ENCODE measurements at regions not wholly inside any gene's neighbourhood (a gene's known extent, or its start where the extent isn't known, plus 50 kb on each side); places are given as distances from the start of the nearest gene placed in this dataset.

DNA sequence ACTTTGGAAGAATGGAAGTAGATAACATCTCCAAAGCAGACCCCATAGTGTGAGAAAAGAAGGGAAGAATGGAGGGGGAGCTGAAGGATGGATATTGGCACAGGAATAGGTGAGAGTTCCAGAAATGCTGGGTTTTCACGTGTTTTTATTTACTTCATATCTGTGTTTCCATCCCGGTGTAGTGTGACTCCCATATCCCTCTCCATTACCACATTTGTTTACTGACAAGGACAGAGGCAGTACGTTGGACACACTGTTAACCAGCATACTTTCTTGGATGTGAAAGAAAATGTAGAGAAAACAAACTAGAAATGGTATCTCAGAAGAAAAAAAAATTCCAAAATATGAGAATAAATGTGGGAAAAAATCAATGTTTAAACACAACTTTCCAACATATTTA, 124.4 kb upstream of the PFKP start:
- no peaks in the 10 kb centered on the region for H3K4me1 ChIP-seq (ENCODE audit: insufficient read depth, low read length)
- no peak overlapping the region for H3K27ac ChIP-seq (ENCODE audit: low read depth, low read length)
- no peak overlapping the region for H3K4me2 ChIP-seq (ENCODE audit: insufficient read depth, low read length)
- no peak for TF ChIP-seq CTCF (IDR thresholded peaks at IDR 0.05; ENCODE audit: extremely low read depth, low read depth, low read length)
- no peaks in the 10 kb centered on the region for H3K9me3 ChIP-seq (ENCODE audit: low read depth, low read length)
- H2AFZ ChIP-seq (ENCODE audit: low read length): no peak overlapping the region
- no peaks in the 10 kb centered on the region for H3K36me3 ChIP-seq (ENCODE audit: insufficient read depth, low read length)
- no peak overlapping the region for H3K4me3 ChIP-seq (ENCODE audit: insufficient read depth, low read length)
- peaks cover 16% of the 10 kb centered on the region for H3K27me3 ChIP-seq (ENCODE audit: insufficient read depth, low read length)
- H4K20me1 ChIP-seq (ENCODE audit: insufficient read depth, low read length): no peaks in the 10 kb centered on the region
- no peak for DNase-seq (ENCODE audit: insufficient read length, low spot score, missing footprints)
- H3K79me2 ChIP-seq (ENCODE audit: insufficient read depth, low read length): no peaks in the 10 kb centered on the region

DNA sequence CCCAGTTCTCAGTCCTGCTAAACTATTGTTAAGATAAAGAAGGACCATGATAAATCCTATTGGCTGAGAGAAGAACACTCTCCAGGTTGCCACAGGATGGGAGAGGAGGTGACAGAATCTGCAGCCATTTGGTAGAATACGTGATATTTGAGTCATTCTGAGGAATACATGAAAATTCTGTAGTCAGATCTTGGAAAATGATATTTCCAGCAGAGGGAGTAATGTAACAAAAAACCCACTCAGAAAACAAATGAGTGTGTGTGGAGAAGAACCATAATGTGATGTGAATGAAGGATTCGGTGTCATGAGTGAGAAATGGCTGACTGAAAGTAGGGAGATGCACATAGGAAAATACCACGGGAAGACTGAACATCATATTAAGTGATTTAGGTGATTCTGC, 128.5 kb upstream of the PFKP start:
- Histone ChIP-seq H3K36me3 (ENCODE audit: insufficient read depth, low read length) (no peaks in the 10 kb centered on the region), H3K4me1 (ENCODE audit: insufficient read depth, low read length) (no peaks in the 10 kb centered on the region), H3K27me3 (ENCODE audit: insufficient read depth, low read length) (peaks cover 37% of the 10 kb centered on the region), H2AFZ (ENCODE audit: low read length) (no peak overlapping the region), H3K4me3 (ENCODE audit: insufficient read depth, low read length) (no peak overlapping the region), H3K4me2 (ENCODE audit: insufficient read depth, low read length) (no peak overlapping the region), H4K20me1 (ENCODE audit: insufficient read depth, low read length) (no peaks in the 10 kb centered on the region), H3K9me3 (ENCODE audit: low read depth, low read length) (no peaks in the 10 kb centered on the region), H3K79me2 (ENCODE audit: insufficient read depth, low read length) (no peaks in the 10 kb centered on the region), H3K27ac (ENCODE audit: low read depth, low read length) (no peak overlapping the region)
- peak; percentile 78 for DNase-seq (ENCODE audit: insufficient read length, low spot score, missing footprints)
- TF ChIP-seq CTCF (IDR thresholded peaks at IDR 0.05; ENCODE audit: extremely low read depth, low read depth, low read length): peak; percentile 42

DNA sequence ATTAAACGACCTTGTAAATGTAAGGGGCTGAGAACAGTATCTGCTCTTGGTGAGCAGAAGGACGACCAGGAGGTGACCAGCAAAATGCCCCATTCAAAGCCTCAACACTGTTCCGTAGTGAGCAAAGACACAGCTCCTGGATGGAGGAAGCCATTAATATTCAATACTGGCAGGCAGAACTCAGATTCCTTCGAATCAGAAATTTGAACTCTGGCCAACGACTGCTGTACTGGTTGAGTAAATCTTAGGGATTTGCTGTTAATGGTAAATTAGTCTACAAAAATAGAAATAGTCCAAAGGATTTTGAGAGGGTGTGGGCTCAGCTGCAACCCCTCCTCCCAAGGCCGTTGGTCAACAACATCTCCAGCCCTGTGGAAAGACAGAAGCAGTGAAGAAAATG, 130.5 kb upstream of the PFKP start:
- H3K4me1 ChIP-seq (ENCODE audit: insufficient read depth, low read length): peaks cover 3% of the 10 kb centered on the region
- DNase-seq (ENCODE audit: insufficient read length, low spot score, missing footprints): peak; percentile 32
- H3K27ac ChIP-seq (ENCODE audit: low read depth, low read length): no peak overlapping the region
- H4K20me1 ChIP-seq (ENCODE audit: insufficient read depth, low read length): no peaks in the 10 kb centered on the region
- no peaks in the 10 kb centered on the region for H3K36me3 ChIP-seq (ENCODE audit: insufficient read depth, low read length)
- H3K27me3 ChIP-seq (ENCODE audit: insufficient read depth, low read length): peaks cover 41% of the 10 kb centered on the region
- no peak overlapping the region for H3K4me3 ChIP-seq (ENCODE audit: insufficient read depth, low read length)
- H3K79me2 ChIP-seq (ENCODE audit: insufficient read depth, low read length): no peaks in the 10 kb centered on the region
- H2AFZ ChIP-seq (ENCODE audit: low read length): no peak overlapping the region
- TF ChIP-seq CTCF (IDR thresholded peaks at IDR 0.05; ENCODE audit: extremely low read depth, low read depth, low read length): no peak
- H3K9me3 ChIP-seq (ENCODE audit: low read depth, low read length): no peaks in the 10 kb centered on the region
- H3K4me2 ChIP-seq (ENCODE audit: insufficient read depth, low read length): no peak overlapping the region

DNA sequence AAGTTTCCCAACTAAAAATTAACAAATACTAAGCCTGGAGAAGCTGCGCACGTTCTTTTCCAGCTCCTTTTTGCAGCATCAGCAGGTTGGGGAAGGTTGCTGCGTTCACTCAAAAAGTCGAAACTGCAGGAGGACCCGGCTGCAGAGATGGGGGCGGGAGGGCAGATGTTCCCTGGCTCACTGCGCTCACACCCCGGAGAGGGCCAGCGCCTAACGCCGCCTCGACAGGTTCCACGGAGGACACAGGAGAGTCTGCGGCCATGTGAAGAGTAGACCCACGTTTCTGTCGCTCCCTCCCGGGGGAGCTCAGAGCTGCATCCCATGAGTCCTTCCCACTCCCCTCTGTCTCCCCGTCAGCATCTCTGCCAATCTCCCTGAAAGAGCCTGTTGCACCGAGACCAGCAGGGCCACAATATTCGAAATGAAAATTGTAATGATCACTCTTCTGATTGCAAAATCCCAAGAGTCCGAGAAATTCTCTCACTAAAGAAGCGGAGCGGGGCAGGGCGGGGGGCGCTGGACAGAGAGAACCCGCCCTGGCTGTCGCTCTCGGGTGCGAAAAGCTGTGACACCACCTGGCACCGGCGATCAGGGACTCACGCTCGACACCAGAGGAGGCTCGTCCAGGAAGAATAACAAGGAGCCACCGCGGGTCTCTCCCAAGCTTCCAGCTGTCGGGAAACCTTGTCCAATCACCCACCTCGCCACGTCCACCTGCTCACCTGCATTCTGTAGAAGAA, 131.5 kb upstream of the PFKP start:
- peaks cover 39% of the 10 kb centered on the region for H3K27me3 ChIP-seq (ENCODE audit: insufficient read depth, low read length)
- H3K79me2 ChIP-seq (ENCODE audit: insufficient read depth, low read length): no peaks in the 10 kb centered on the region
- no peak overlapping the region for H3K27ac ChIP-seq (ENCODE audit: low read depth, low read length)
- TF ChIP-seq CTCF (IDR thresholded peaks at IDR 0.05; ENCODE audit: extremely low read depth, low read depth, low read length): no peak
- H4K20me1 ChIP-seq (ENCODE audit: insufficient read depth, low read length): no peaks in the 10 kb centered on the region
- H3K4me3 ChIP-seq (ENCODE audit: insufficient read depth, low read length): no peak overlapping the region
- DNase-seq (ENCODE audit: insufficient read length, low spot score, missing footprints): peak; percentile 43
- no peaks in the 10 kb centered on the region for H3K9me3 ChIP-seq (ENCODE audit: low read depth, low read length)
- H3K4me1 ChIP-seq (ENCODE audit: insufficient read depth, low read length): peaks cover 3% of the 10 kb centered on the region
- H3K36me3 ChIP-seq (ENCODE audit: insufficient read depth, low read length): no peaks in the 10 kb centered on the region
- no peak overlapping the region for H3K4me2 ChIP-seq (ENCODE audit: insufficient read depth, low read length)
- H2AFZ ChIP-seq (ENCODE audit: low read length): no peak overlapping the region

All from osteoblast (primary cell).